Stomach smooth muscle (tissue), 2 donors: ENCODE measurements at regions not wholly inside any gene's neighbourhood (a gene's known extent, or its start where the extent isn't known, plus 50 kb on each side); places are given as distances from the start of the nearest gene placed in this dataset.

ENCODE experiments used
- H3K27ac ChIP-seq: one replicate; pipeline ENCODE4 v1.7.0; 2013; ENCODE audit warnings: mild to moderate bottlenecking, low read length, inconsistent platforms
- H3K27me3 ChIP-seq, 2 donors: one replicate each; pipeline ENCODE4 v1.7.0; 2013; ENCODE audit warnings: low read length in 2 of 2; ENCODE audit not compliant: insufficient read depth in 2 of 2, control insufficient read depth in 1 of 2
- H3K36me3 ChIP-seq, 2 donors: one replicate each; pipeline ENCODE4 v1.7.0; 2013; ENCODE audit warnings: low read length in 2 of 2; ENCODE audit not compliant: control insufficient read depth in 2 of 2, insufficient read depth in 2 of 2
- H3K4me1 ChIP-seq: one replicate; pipeline ENCODE4 v1.7.0; 2013; ENCODE audit warnings: low read length; ENCODE audit not compliant: control insufficient read depth, insufficient read depth
- H3K4me3 ChIP-seq, 2 donors: one replicate each; pipeline ENCODE4 v1.7.0; 2013; ENCODE audit warnings: low read length in 2 of 2
- H3K9ac ChIP-seq, 2 donors: one replicate each; pipeline ENCODE4 v1.7.0; 2013; ENCODE audit warnings: low read length in 2 of 2, mild to moderate bottlenecking in 1 of 2
- H3K9me3 ChIP-seq, 2 donors: one replicate each; pipeline ENCODE4 v1.7.0; 2013; ENCODE audit warnings: low read length in 2 of 2; ENCODE audit not compliant: control insufficient read depth in 2 of 2
- donor health status: healthy.
- donor health status: Pancreatic carcinoma.

GRCh38 chr7:145293754-145294153 lies 457.9 kb upstream of the TPK1 start:
- Histone ChIP-seq H3K4me1 (no peaks in the 10 kb centered on the region), H3K9me3 (no peaks in the 10 kb centered on the region), H3K27me3 (no peaks in the 10 kb centered on the region), H3K9ac (no peak overlapping the region), H3K4me3 (no peak overlapping the region), H3K36me3 (no peaks in the 10 kb centered on the region), H3K27ac (no peak overlapping the region)

- Histone ChIP-seq H3K27me3 (no peaks in the 10 kb centered on the region), H3K4me3 (no peak overlapping the region), H3K4me1 (no peaks in the 10 kb centered on the region), H3K9ac (no peak overlapping the region), H3K27ac (no peak overlapping the region), H3K9me3 (no peaks in the 10 kb centered on the region), H3K36me3 (no peaks in the 10 kb centered on the region)
Observed at GRCh38 chr7:145293228-145293701, 457.4 kb upstream of the TPK1 start.

GRCh38 chr7:145289384-145289783 lies 453.5 kb upstream of the TPK1 start:
- no peaks in the 10 kb centered on the region for H3K4me1 ChIP-seq
- no peak overlapping the region for H3K27ac ChIP-seq
- no peak overlapping the region for H3K4me3 ChIP-seq
- no peaks in the 10 kb centered on the region for H3K9me3 ChIP-seq
- no peak overlapping the region for H3K9ac ChIP-seq
- H3K36me3 ChIP-seq: no peaks in the 10 kb centered on the region
- H3K27me3 ChIP-seq: no peaks in the 10 kb centered on the region

- Histone ChIP-seq H3K27ac (no peak overlapping the region), H3K9ac (no peak overlapping the region), H3K4me3 (no peak overlapping the region), H3K9me3 (peaks cover 0 to 5% of the 10 kb centered on the region in 2 donors), H3K27me3 (no peaks in the 10 kb centered on the region), H3K4me1 (no peaks in the 10 kb centered on the region), H3K36me3 (no peaks in the 10 kb centered on the region)
Observed at GRCh38 chr7:145276118-145276517, 440.3 kb upstream of the TPK1 start.

- Histone ChIP-seq H3K4me1 (no peaks in the 10 kb centered on the region), H3K36me3 (no peaks in the 10 kb centered on the region), H3K9ac (no peak overlapping the region), H3K27ac (no peak overlapping the region), H3K27me3 (no peaks in the 10 kb centered on the region), H3K4me3 (no peak overlapping the region), H3K9me3 (peaks cover 0 to 3% of the 10 kb centered on the region in 2 donors)
Observed at GRCh38 chr7:145269418-145270161, 433.7 kb upstream of the TPK1 start.

- Histone ChIP-seq H3K36me3 (no peaks in the 10 kb centered on the region), H3K9me3 (peaks cover 0 to 3% of the 10 kb centered on the region in 2 donors), H3K4me3 (no peak overlapping the region), H3K27ac (no peak overlapping the region), H3K27me3 (no peaks in the 10 kb centered on the region), H3K4me1 (no peaks in the 10 kb centered on the region), H3K9ac (no peak overlapping the region)
Observed at GRCh38 chr7:145265180-145265579, 429.3 kb upstream of the TPK1 start.

- Histone ChIP-seq H3K27me3 (no peaks in the 10 kb centered on the region), H3K9ac (no peak overlapping the region), H3K4me3 (no peak overlapping the region), H3K36me3 (no peaks in the 10 kb centered on the region), H3K27ac (no peak overlapping the region), H3K9me3 (peaks cover 0 to 3% of the 10 kb centered on the region in 2 donors), H3K4me1 (no peaks in the 10 kb centered on the region)
Observed at GRCh38 chr7:145263886-145264285, 428.0 kb upstream of the TPK1 start.

GRCh38 chr7:145252031-145252430 lies 416.2 kb upstream of the TPK1 start:
- no peak overlapping the region for H3K4me3 ChIP-seq
- H3K9ac ChIP-seq: no peak overlapping the region
- H3K4me1 ChIP-seq: no peaks in the 10 kb centered on the region
- no peak overlapping the region for H3K27ac ChIP-seq
- H3K36me3 ChIP-seq: no peaks in the 10 kb centered on the region
- no peaks in the 10 kb centered on the region for H3K27me3 ChIP-seq
- H3K9me3 ChIP-seq: no peaks in the 10 kb centered on the region

- no peaks in the 10 kb centered on the region for H3K4me1 ChIP-seq
- no peak overlapping the region for H3K4me3 ChIP-seq
- no peaks in the 10 kb centered on the region for H3K36me3 ChIP-seq
- no peaks in the 10 kb centered on the region for H3K9me3 ChIP-seq
- H3K27me3 ChIP-seq: no peaks in the 10 kb centered on the region
- H3K9ac ChIP-seq: no peak overlapping the region
- H3K27ac ChIP-seq: no peak overlapping the region
Observed at GRCh38 chr7:145224775-145225174, 388.9 kb upstream of the TPK1 start.

GRCh38 chr7:145219461-145219860 lies 383.6 kb upstream of the TPK1 start:
- Histone ChIP-seq H3K4me3 (no peak overlapping the region), H3K27me3 (no peaks in the 10 kb centered on the region), H3K27ac (no peak overlapping the region), H3K36me3 (no peaks in the 10 kb centered on the region), H3K9me3 (no peaks in the 10 kb centered on the region), H3K9ac (no peak overlapping the region), H3K4me1 (no peaks in the 10 kb centered on the region)

GRCh38 chr7:145216866-145217265 lies 381.0 kb upstream of the TPK1 start:
- Histone ChIP-seq H3K4me1 (no peaks in the 10 kb centered on the region), H3K27ac (no peak overlapping the region), H3K4me3 (no peak overlapping the region), H3K36me3 (peaks cover 0 to 2% of the 10 kb centered on the region in 2 donors), H3K9ac (no peak overlapping the region), H3K9me3 (no peaks in the 10 kb centered on the region), H3K27me3 (no peaks in the 10 kb centered on the region)
